Endothelial cell of umbilical vein (primary cell): ENCODE measurements at regions not wholly inside any gene's neighbourhood (a gene's known extent, or its start where the extent isn't known, plus 50 kb on each side); places are given as distances from the start of the nearest gene placed in this dataset.
A peak's percentile ranks its signal among the peaks of the same experiment; 100 is the strongest.

Source experiments
- EZH2 ChIP-seq: IDR thresholded peaks from 2 replicates; pipeline ENCODE4 v1.6.1; 2012; ENCODE audit warnings: borderline replicate concordance, low read depth, mild to moderate bottlenecking, moderate library complexity, low read length, inconsistent platforms; ENCODE audit not compliant: severe bottlenecking
- POLR2A ChIP-seq: IDR thresholded peaks from 2 replicates; pipeline ENCODE4 v1.6.1; 2012; ENCODE audit warnings: low read depth, mild to moderate bottlenecking, control low read depth, low read length
- TF ChIP-seq, protein P1 (sequence below), 2 donors: IDR thresholded peaks; 1 replicate in 1 of 2; 2 replicates in 1 of 2; pipeline ENCODE4 v1.5.1; 2011; ENCODE audit warnings: low read length in 2 of 2, mild to moderate bottlenecking in 2 of 2, moderate library complexity in 2 of 2, control low read depth in 1 of 2, inconsistent platforms in 1 of 2, low read depth in 1 of 2; ENCODE audit not compliant: insufficient read depth in 1 of 2; ENCODE audit errors: extremely low read depth in 1 of 2

DNA sequence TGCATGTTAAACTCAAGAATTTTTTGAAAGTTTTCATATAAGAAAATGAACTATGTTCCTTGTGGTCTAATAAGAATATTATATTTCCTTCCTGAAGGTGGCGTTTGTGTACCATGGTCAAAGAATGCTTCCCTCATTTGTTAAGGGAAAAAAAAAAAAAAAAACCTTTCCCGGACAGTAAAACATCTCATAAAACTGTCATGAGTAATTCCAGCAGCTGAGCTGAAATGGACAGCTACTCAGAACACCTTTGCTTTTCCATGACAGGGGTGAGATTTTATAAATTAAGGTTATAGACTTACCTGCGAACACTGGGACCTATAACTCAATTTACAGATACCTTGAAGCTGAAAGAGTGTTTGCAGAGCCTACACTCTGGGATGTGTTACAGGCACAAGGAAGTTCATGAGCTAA is 113.2 kb upstream of the RANBP3L start:
- TF ChIP-seq, protein P1, sequence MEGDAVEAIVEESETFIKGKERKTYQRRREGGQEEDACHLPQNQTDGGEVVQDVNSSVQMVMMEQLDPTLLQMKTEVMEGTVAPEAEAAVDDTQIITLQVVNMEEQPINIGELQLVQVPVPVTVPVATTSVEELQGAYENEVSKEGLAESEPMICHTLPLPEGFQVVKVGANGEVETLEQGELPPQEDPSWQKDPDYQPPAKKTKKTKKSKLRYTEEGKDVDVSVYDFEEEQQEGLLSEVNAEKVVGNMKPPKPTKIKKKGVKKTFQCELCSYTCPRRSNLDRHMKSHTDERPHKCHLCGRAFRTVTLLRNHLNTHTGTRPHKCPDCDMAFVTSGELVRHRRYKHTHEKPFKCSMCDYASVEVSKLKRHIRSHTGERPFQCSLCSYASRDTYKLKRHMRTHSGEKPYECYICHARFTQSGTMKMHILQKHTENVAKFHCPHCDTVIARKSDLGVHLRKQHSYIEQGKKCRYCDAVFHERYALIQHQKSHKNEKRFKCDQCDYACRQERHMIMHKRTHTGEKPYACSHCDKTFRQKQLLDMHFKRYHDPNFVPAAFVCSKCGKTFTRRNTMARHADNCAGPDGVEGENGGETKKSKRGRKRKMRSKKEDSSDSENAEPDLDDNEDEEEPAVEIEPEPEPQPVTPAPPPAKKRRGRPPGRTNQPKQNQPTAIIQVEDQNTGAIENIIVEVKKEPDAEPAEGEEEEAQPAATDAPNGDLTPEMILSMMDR (IDR thresholded peaks at IDR 0.05; ENCODE audit: extremely low read depth in 1 of 2, insufficient read depth in 1 of 2, low read depth in 1 of 2, low read length in 2 of 2), result peak; percentile 9 to 21
- TF ChIP-seq EZH2 (no peak), POLR2A (no peak)
